HEK293T (cell line): ENCODE measurements at regions not wholly inside any gene's neighbourhood (a gene's known extent, or its start where the extent isn't known, plus 50 kb on each side); places are given as distances from the start of the nearest gene placed in this dataset.

ENCODE experiments used
- L3MBTL2 ChIP-seq: fragments of 450-650 bp; conservative IDR thresholded peaks from 2 replicates; pipeline ENCODE4 v1.6.1; 2016; ENCODE audit warnings: mild to moderate bottlenecking
- TARDBP ChIP-seq: fragments of 450-650 bp; IDR thresholded peaks from 2 replicates; pipeline ENCODE4 v1.6.1; 2016
- ZNF384 ChIP-seq: fragments of 450-650 bp; IDR thresholded peaks from 2 replicates; pipeline ENCODE4 v1.6.1; 2016

DNA sequence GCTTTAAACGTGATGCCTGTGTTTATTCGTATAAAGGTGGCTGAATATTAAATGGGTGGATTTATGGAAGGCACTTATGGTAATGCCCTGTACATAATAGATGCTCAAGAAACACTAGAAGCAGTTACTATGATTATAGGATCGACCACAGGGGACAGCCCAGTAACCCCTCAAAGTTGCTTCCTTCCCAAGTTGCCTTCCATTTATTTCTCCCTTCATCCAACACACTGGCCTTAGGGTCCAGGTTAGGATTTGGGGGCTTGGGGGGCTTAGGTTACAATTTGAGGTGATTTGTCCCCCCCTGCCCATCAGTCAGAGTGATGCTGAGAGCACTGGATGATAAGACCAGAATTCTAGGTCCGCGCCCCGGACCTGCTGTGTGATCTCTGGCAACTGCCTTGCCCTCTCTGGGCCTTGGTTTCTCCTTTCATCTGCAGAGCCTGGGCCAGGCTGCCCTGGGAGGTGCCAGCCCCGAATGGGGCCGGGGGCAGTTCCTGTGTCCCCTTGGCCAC lies 101.5 kb downstream of the CEBPB start:
- TF ChIP-seq L3MBTL2 (no peak), ZNF384 (no peak), TARDBP (no peak)
